CD4-positive, alpha-beta T cell treated with Interleukin-4 for 1 hour (primary cell): ENCODE measurements at regions not wholly inside any gene's neighbourhood (a gene's known extent, or its start where the extent isn't known, plus 50 kb on each side); places are given as distances from the start of the nearest gene placed in this dataset.

Experiments used
- DNase-seq, 2 donors: peaks; one replicate each; pipeline ENCODE4 v3.0.0-alpha.2; 2020 to 2022

DNA sequence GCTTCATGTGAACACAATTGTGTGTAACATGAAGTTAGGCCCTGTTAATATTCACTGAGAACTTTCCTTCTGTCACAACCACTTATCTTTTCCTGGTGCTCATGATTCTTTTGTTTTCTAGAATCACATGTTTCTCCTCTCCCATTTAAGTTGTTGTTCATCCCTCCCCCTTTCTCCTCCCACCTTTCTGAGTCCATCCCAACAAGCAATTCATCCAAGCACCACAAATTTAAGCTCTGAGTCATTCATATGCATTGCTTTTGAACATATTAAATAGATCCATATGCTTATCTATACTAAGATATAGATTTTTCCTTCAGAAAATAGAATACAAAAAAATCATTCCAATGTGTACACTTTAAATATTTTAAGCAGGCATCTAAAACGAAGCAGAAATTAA, 75.2 kb upstream of the NFIB start:
- DNase-seq: no peak

DNA sequence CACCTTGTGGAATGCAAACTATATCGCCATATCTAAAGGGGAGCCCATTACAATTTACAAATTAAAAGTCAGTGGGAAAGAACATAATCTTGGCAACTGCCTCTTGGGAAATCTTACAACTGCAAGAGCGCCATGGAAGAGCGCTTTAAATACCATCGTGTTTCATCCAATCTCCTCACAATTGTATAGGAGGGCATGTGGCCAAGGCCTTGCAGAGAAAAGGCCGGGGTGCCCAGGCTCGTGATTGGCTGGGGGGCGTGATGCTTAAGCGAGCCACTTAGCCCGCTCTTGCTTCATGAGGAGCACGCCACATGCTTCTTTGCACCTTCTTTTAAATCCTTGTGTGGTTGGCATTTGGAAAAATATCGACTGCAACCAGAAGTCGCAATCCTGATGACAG, 69.8 kb upstream of the NFIB start:
- no peak for DNase-seq

DNA sequence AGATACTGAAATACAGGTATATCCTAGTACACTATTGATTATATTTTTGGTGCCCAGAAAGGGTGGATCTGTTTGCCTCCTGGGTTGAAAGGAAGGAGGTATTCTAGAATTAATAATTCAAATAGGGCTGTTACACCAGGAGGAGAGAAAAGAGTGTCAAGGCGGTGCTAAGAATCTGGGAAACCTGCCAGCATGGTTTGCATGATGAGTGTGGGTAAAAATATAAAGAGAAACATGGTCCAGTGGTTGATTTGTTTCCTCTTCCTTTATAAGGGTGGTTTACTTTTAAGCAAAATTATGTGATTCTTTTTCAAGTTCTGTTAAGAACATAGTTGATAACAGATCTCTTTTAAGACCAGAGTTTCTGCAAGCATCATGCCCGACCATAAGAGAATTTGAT, 69.4 kb upstream of the NFIB start:
- DNase-seq: no peak

DNA sequence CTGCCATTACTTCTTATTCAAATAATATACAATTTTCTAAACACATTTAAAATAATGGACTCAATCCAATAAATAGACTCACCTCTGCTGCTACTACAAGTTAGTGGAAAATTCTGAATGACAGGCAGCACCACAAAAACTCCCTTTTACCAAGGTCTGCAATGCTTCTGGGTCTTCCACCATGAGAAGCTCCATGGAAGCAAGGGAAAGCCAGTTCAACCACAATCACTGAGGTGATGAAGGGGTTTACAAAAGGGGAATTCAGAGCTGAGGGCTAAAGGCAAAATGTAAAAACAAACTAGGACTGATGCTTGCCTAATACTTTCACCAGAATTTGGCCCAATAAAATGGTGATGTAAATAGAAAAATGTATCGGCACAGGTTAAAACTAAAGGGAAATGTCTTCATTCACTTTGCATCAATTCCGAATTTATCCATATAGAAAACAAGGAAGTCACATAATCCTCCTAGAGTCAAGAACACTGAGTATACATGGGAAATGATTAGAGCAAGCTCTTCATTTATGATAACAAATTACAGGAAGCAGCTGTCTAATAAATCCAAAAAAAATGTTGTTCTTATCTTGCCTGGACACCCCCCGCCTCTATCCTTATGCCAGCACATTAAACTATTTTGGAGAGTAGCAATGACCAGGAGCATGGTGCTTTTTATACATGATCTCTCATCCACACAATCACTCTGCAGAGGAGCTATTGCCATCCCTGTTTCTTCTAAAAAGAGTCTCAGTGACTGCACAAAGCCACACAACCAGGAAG, 66.3 kb upstream of the NFIB start:
- no peak for DNase-seq

DNA sequence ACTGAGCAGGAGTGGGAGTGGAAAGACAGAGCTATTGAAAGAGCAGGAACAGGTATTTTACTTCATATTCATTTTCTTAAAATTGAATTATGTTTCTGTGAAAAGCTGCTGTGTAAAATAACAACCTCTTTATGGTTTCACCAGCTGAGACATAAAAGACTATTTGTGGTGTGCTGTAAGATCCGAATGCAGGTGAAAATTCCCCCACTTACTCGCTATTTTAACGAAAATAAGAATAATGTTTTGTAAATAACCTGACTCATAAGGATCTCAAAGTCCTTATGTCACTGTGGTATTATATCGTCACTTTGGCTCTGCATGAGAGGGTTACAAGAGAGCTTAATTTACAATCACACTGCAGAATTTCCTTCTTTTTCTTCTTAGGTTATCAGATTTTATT, 65.3 kb upstream of the NFIB start:
- no peak for DNase-seq

DNA sequence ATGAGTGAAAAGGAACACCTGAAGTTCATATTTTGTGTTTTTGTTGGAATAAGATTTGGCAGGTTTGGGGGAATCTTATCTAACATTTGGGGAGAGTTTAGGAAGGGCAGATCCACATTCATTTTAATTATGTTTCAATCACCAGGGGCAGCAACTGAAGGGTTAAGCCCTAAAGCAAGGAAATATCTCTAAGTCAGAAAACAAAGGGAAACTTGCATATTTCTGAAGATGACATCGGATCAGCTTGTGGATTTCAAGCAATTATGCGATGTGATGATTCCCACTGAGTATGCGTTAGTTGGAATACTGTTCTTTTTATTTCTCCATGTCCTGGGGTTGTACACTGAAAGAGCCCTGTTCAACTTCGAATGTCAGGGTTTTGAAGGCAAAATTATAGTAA, 59.8 kb upstream of the NFIB start:
- no peak for DNase-seq

DNA sequence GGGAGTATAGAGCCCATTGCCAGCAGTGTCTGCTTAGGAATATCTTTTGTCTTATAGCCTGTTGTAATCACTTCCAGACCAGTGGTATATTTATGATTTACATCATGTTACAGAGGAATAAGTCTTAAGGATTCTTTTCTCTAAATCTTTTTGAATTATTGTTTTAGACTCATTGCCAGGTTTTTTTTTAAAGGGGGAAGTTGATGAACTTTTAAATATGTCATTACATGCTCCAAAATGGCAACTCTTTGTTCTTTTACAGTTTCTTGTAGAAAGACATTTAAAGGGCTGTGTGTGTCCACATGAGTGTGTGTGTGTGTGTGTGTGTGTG, 59.4 kb upstream of the NFIB start:
- DNase-seq: no peak

DNA sequence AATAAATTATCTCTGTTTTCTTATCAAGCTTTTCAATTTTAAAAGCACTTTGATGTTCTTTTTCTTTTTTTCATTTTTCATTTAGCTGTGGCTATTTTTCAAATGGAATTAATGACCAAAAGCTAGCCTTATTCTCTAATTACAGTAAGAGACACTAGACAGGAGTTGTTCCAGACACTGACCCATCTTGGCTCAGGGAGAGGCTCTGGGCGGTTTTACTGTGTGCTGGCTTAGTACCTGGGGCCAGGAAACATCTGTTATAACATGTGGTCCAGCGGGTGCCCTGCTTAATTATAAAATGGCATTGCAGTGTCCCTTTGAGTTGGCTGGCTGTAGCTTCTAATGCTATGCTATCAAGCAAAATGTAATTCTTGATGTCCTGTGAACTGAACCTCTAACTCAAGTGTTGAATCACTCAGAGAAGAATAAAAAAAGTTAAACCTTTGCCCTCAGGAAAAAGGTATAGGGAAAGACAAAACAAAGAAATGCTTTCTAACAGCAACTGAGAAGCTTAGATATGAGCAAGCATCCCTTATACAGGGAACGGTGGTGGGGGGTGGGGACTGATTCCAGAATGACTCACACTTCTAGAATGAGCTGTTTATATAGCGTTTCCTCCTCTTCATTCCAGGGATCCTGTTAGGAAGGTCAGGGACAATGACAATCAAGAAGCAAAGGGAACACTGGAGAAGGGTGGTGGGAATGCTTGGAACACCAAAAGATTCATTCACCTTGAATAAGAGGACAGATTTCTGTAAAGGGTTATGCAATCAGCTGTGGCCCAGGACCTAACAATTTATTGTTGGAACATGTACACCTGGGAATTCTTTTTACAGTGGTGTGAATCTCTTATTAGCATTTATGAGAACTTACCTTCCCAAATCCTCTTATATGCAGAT, 58.7 kb upstream of the NFIB start:
- DNase-seq: no peak

DNA sequence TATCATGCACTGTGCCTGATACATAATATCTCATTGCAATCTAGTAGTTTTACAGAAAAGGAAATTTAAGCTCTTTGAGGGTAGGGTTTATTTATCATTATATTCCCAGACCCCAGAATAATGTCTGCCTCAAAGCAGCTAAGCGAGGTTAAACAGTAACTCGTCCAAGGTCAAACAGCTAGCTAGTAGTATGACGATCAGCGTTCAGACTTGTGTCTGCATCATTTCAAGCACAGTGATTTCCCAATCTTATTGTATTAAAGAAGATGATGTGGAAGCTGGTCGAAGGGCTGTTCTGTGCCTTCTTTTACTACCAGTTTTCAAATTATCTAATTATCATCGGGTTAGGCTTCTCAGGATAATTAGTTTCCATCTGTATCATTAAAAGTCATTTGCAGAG, 55.1 kb upstream of the NFIB start:
- no peak for DNase-seq

DNA sequence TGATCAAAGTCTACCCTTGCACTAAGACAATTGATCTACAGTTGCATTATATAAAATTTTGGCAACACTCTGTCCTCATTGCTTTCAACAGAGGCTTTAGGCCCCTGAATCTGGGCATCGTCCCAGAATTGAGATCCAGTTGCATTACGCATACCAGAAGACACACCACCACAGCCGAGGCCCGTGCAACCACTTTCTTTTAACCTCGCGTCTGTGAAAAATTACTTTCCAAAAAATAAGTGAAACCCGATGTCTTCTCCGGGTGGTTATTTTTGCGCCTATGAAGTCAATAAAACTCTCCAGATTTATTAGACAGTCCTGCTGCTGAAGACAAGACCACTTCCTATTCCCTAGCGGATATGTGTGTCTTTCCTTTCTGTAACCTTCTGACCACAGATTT, 52.1 kb upstream of the NFIB start:
- no peak for DNase-seq

DNA sequence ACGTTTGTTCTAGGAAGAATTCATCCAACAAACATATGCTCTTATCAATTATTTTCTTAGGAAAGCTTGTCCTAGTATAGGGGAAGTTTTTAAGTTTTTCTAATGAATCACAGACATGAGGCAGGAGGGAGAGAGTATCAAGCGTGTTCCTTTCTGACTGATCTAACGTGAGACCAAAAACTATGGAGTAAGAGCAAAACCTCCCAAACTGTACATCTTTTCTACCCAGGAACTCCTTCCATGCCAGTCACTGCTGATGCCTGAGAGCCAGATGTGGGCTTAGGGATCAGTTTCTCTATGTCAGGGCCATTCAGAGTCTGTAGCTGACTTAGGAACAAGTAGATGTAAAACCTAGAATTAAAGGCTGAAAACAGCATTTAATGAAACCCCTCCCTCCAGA, 51.7 kb upstream of the NFIB start:
- DNase-seq: no peak
